Osteocyte (in vitro differentiated cells): ENCODE measurements at regions not wholly inside any gene's neighbourhood (a gene's known extent, or its start where the extent isn't known, plus 50 kb on each side); places are given as distances from the start of the nearest gene placed in this dataset.

ENCODE experiments used
- DNase-seq: peaks from one replicate; pipeline ENCODE4 v3.0.0; 2021; ENCODE audit warnings: mixed read lengths; ENCODE audit not compliant: unreplicated experiment; ENCODE audit errors: extremely low spot score
- H3K27ac Mint-ChIP-seq: one replicate; pipeline ENCODE4 v1.8.0; 2021; ENCODE audit warnings: mild to moderate bottlenecking, mixed read lengths; ENCODE audit not compliant: unreplicated experiment
- H3K27me3 Mint-ChIP-seq: one replicate; pipeline ENCODE4 v1.8.0; 2021; ENCODE audit warnings: mixed read lengths; ENCODE audit not compliant: unreplicated experiment
- H3K36me3 Mint-ChIP-seq: one replicate; pipeline ENCODE4 v1.8.0; 2021; ENCODE audit warnings: mixed read lengths; ENCODE audit not compliant: unreplicated experiment
- H3K4me1 Mint-ChIP-seq: one replicate; pipeline ENCODE4 v1.8.0; 2021; ENCODE audit warnings: mixed read lengths; ENCODE audit not compliant: unreplicated experiment
- H3K4me3 Mint-ChIP-seq: one replicate; pipeline ENCODE4 v1.8.0; 2021; ENCODE audit warnings: mild to moderate bottlenecking, moderate library complexity, mixed read lengths; ENCODE audit not compliant: unreplicated experiment
- H3K9me3 Mint-ChIP-seq: one replicate; pipeline ENCODE4 v1.8.0; 2021; ENCODE audit warnings: mixed read lengths; ENCODE audit not compliant: unreplicated experiment
- CTCF ChIP-seq: fragments of 200-600 bp; sonication (generic); IDR thresholded peaks from 2 replicates; pipeline ENCODE4 v1.5.0; 2021; ENCODE audit warnings: antibody characterized with exemption, mild to moderate bottlenecking, moderate library complexity

- H3K27me3 Mint-ChIP-seq: no peaks in the 10 kb centered on the region
- DNase-seq: no peak
- H3K9me3 Mint-ChIP-seq: peaks cover 8% of the 10 kb centered on the region
- no peak overlapping the region for H3K27ac Mint-ChIP-seq
- no peak overlapping the region for H3K4me3 Mint-ChIP-seq
- no peaks in the 10 kb centered on the region for H3K36me3 Mint-ChIP-seq
- no peaks in the 10 kb centered on the region for H3K4me1 Mint-ChIP-seq
- no peak for TF ChIP-seq CTCF
These were observed 337.1 kb upstream of the OR4E1 start for GRCh38 chr14:22010545-22011252.

GRCh38 chr14:22008766-22009165 lies 335.1 kb upstream of the OR4E1 start:
- DNase-seq: no peak
- Mint-ChIP-seq H3K4me3 (no peak overlapping the region), H3K36me3 (no peaks in the 10 kb centered on the region), H3K27me3 (no peaks in the 10 kb centered on the region), H3K4me1 (no peaks in the 10 kb centered on the region), H3K27ac (no peak overlapping the region), H3K9me3 (peaks cover 8% of the 10 kb centered on the region)
- TF ChIP-seq CTCF: no peak

- Mint-ChIP-seq H3K27ac (no peak overlapping the region), H3K4me3 (no peak overlapping the region), H3K36me3 (no peaks in the 10 kb centered on the region), H3K9me3 (peaks cover 8% of the 10 kb centered on the region), H3K4me1 (no peaks in the 10 kb centered on the region), H3K27me3 (no peaks in the 10 kb centered on the region)
- no peak for TF ChIP-seq CTCF
- DNase-seq: no peak
These were observed 334.3 kb upstream of the OR4E1 start for GRCh38 chr14:22007784-22008412.

GRCh38 chr14:22007363-22007762 lies 333.7 kb upstream of the OR4E1 start:
- no peak overlapping the region for H3K4me3 Mint-ChIP-seq
- no peaks in the 10 kb centered on the region for H3K27me3 Mint-ChIP-seq
- H3K4me1 Mint-ChIP-seq: no peaks in the 10 kb centered on the region
- no peaks in the 10 kb centered on the region for H3K36me3 Mint-ChIP-seq
- H3K27ac Mint-ChIP-seq: no peak overlapping the region
- DNase-seq: no peak
- no peak for TF ChIP-seq CTCF
- H3K9me3 Mint-ChIP-seq: peaks cover 8% of the 10 kb centered on the region

GRCh38 chr14:22003461-22003860 lies 329.8 kb upstream of the OR4E1 start:
- TF ChIP-seq CTCF: no peak
- Mint-ChIP-seq H3K4me1 (no peaks in the 10 kb centered on the region), H3K27me3 (no peaks in the 10 kb centered on the region), H3K36me3 (no peaks in the 10 kb centered on the region), H3K27ac (no peak overlapping the region), H3K9me3 (peaks cover 8% of the 10 kb centered on the region), H3K4me3 (no peak overlapping the region)
- DNase-seq: no peak
